DOHH2 (cell line): ENCODE measurements at regions not wholly inside any gene's neighbourhood (a gene's known extent, or its start where the extent isn't known, plus 50 kb on each side); places are given as distances from the start of the nearest gene placed in this dataset.

Source experiments
- CTCF ChIP-seq: fragments of 200-600 bp; sonication (generic); IDR thresholded peaks from one replicate; pipeline ENCODE4 v1.5.1; 2014; ENCODE audit warnings: antibody characterized with exemption, mild to moderate bottlenecking, low read depth, low read length; ENCODE audit not compliant: poor library complexity, severe bottlenecking
- EZH2phosphoT487 ChIP-seq: fragments of 200-600 bp; sonication (generic); IDR thresholded peaks from 2 replicates; pipeline ENCODE4 v1.6.1; 2017; ENCODE audit warnings: borderline replicate concordance, mild to moderate bottlenecking, antibody characterized with exemption, low read length, moderate library complexity, mixed read lengths

- no peak for TF ChIP-seq CTCF
- TF ChIP-seq EZH2phosphoT487, result no peak
Measured at GRCh38 chr5:105940181-105940580, 1730.6 kb downstream of the EFNA5 start.
